ENCODE measurements at regions not wholly inside any gene's neighbourhood (a gene's known extent, or its start where the extent isn't known, plus 50 kb on each side); places are given as distances from the start of the nearest gene placed in this dataset.

DNA sequence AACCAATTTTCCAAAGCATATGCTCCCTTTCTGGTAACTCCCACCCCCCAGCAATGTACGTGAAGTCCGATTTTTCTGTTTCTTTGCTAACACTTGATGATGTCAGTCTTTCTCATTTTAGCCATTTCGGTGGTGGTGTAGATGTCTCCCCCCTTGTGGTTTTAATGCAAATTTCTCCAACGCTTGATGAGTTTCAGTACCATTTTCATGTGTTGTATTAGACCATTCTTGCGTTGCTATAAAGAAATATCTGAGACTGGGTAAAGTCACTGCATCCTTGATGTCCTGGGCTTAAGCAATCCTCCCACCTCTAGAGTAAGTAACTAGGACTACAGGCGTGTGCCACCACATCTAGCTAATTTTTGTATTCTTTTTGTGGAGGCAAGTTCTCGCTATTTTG is 148.4 kb upstream of the VCX3A start:
- Histone ChIP-seq H3K27me3 (ENCODE audit: low read depth) (no peaks in the 10 kb centered on the region), H3K4me1 (no peaks in the 10 kb centered on the region), H3K9me3 (replicated peaks) (no peaks in the 10 kb centered on the region), H3K4me3 (no peak overlapping the region), H3K36me3 (no peaks in the 10 kb centered on the region), H3K27ac (replicated peaks) (no peak overlapping the region)
- intact Hi-C loops (cut with micrococcal nuclease) = no loop called here
- no peak for DNase-seq
- TF ChIP-seq, protein P1, sequence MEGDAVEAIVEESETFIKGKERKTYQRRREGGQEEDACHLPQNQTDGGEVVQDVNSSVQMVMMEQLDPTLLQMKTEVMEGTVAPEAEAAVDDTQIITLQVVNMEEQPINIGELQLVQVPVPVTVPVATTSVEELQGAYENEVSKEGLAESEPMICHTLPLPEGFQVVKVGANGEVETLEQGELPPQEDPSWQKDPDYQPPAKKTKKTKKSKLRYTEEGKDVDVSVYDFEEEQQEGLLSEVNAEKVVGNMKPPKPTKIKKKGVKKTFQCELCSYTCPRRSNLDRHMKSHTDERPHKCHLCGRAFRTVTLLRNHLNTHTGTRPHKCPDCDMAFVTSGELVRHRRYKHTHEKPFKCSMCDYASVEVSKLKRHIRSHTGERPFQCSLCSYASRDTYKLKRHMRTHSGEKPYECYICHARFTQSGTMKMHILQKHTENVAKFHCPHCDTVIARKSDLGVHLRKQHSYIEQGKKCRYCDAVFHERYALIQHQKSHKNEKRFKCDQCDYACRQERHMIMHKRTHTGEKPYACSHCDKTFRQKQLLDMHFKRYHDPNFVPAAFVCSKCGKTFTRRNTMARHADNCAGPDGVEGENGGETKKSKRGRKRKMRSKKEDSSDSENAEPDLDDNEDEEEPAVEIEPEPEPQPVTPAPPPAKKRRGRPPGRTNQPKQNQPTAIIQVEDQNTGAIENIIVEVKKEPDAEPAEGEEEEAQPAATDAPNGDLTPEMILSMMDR (IDR thresholded peaks at IDR 0.05; ENCODE audit: borderline replicate concordance) = no peak

DNA sequence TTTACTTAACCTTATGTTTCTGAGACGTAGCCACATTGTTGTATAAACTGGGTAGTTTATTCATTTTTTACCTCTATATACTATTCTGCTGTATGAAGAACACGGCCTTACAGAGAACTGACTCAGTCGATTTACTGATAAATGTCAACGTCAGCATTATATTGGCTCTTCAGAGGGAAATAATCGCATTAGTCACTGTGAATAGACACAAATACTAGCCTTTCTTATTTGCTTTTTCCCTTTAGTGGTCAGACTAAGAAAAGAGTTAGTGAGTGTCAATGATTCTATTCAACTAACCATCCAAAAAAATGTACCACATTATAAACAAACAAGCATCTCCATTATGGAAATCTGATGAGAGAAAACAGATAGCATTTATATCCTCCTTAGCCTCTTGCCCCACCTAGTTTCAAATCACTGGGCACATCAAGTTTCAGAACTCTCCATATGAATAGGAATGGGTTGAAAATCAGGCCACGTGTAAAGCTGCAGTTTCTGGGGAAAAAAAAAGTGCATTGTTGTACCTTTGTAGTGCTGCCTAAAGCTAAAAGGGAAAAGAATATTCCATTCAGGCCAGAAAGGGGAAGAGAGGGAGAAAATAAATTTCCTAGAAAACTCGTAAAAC is 146.7 kb upstream of the VCX3A start:
- H3K27me3 ChIP-seq (ENCODE audit: low read depth) = no peaks in the 10 kb centered on the region
- intact Hi-C loops (cut with micrococcal nuclease) = no loop called here
- H3K4me1 ChIP-seq = no peaks in the 10 kb centered on the region
- no peak for DNase-seq
- TF ChIP-seq, protein P1 (IDR thresholded peaks at IDR 0.05; ENCODE audit: borderline replicate concordance) = no peak
- H3K36me3 ChIP-seq = no peaks in the 10 kb centered on the region
- H3K4me3 ChIP-seq = no peak overlapping the region
- H3K9me3 ChIP-seq (replicated peaks) = no peaks in the 10 kb centered on the region
- no peak overlapping the region for H3K27ac ChIP-seq (replicated peaks)

DNA sequence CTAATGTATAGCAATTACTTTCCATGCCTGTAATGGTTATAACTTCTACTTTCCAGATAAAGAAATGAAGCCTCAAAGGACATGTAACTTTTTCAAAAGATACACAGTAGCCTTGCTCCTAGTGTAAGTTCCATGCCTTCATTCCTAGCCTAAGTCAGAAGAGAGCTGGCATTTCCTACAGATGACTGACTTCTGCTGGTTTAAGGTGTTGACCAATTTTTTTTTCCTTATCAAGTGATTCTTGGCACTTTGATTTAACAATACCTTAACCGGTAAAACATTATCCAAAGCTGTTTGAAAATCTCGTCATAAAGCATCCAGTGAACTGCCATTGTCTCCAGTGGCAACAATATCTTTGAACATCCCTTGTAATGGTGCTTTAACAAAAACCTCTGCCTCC is 145.1 kb upstream of the VCX3A start:
- no peaks in the 10 kb centered on the region for H3K27me3 ChIP-seq (ENCODE audit: low read depth)
- TF ChIP-seq, protein P1 (IDR thresholded peaks at IDR 0.05; ENCODE audit: borderline replicate concordance) = no peak
- DNase-seq = no peak
- no peaks in the 10 kb centered on the region for H3K36me3 ChIP-seq
- H3K27ac ChIP-seq (replicated peaks) = no peak overlapping the region
- no peaks in the 10 kb centered on the region for H3K9me3 ChIP-seq (replicated peaks)
- no peaks in the 10 kb centered on the region for H3K4me1 ChIP-seq
- intact Hi-C loops (cut with micrococcal nuclease) = no loop called here
- no peak overlapping the region for H3K4me3 ChIP-seq

DNA sequence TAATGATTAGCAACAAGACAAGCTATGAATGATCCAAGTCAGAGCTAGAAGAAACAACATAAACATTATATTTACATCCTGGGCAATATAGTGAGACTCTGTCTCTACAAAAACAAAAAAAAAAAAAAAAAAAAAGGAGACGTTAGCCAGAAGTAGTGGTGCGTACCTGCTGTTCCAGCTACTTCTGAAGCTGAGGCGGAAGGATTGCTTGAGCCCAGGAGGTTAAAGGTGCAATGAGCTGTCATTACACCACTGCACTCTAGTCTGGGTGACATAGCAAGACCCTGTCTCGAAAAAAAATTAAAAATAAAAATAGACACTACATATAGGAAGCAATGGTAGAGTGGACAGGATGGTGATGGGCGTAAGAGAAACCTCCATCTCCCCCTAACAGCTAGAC is 144.6 kb upstream of the VCX3A start:
- TF ChIP-seq, protein P1 (IDR thresholded peaks at IDR 0.05; ENCODE audit: borderline replicate concordance) = no peak
- no peak overlapping the region for H3K27ac ChIP-seq (replicated peaks)
- no peak for DNase-seq
- no peaks in the 10 kb centered on the region for H3K36me3 ChIP-seq
- H3K4me3 ChIP-seq = no peak overlapping the region
- intact Hi-C loops (cut with micrococcal nuclease) = no loop called here
- no peaks in the 10 kb centered on the region for H3K9me3 ChIP-seq (replicated peaks)
- no peaks in the 10 kb centered on the region for H3K27me3 ChIP-seq (ENCODE audit: low read depth)
- H3K4me1 ChIP-seq = no peaks in the 10 kb centered on the region

DNA sequence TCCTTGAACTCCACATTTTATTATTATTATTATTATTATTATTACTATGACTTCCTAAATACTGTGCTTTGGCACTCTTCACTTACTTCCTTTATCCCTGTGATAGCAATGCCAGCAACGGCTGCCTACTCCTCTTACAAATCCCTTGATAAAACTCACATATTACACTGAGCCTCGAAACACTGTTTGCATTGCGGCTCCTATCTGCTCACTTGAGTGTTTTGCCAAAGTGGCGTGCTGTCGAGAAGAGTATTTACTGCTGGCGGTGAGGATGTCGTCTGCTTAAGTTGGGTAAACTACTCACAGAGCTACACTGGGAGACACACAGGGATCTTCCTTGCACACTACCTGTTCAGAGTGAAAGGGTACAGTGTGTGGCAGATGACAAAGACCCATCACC is 143.4 kb upstream of the VCX3A start:
- Histone ChIP-seq H3K27me3 (ENCODE audit: low read depth) (no peaks in the 10 kb centered on the region), H3K4me1 (no peaks in the 10 kb centered on the region), H3K9me3 (replicated peaks) (no peaks in the 10 kb centered on the region), H3K36me3 (no peaks in the 10 kb centered on the region), H3K27ac (replicated peaks) (no peak overlapping the region), H3K4me3 (no peak overlapping the region)
- intact Hi-C loops (cut with micrococcal nuclease) = no loop called here
- DNase-seq = no peak
- TF ChIP-seq, protein P1 (IDR thresholded peaks at IDR 0.05; ENCODE audit: borderline replicate concordance) = no peak
